Right hindlimb (tissue), 1 donor: ENCODE measurements at regions not wholly inside any gene's neighbourhood (a gene's known extent, or its start where the extent isn't known, plus 50 kb on each side); places are given as distances from the start of the nearest gene placed in this dataset.

Experiments used
- DNase-seq: peaks from one replicate; pipeline ENCODE4 v3.0.0-alpha.2; 2018

DNA sequence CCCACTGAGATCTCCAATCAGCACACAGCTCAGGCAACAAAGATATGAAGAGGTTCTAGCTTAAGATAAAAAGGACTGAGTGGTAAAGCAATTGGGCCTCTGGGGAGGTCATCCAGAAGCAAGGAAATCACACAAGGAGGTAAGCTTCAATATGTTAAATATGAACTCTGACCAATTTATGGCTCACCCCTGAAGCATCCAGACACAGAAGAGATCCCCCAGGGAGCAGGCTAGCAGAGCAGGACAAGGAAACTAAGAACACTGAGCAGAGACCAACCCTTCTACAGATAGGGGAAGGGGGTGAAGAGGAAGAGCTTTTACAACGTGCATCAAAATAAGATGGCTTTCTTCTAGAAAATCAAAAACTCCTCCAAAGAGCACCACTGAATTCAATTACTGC lies 616.2 kb downstream of the DNAH5 start:
- DNase-seq, result no peak

DNA sequence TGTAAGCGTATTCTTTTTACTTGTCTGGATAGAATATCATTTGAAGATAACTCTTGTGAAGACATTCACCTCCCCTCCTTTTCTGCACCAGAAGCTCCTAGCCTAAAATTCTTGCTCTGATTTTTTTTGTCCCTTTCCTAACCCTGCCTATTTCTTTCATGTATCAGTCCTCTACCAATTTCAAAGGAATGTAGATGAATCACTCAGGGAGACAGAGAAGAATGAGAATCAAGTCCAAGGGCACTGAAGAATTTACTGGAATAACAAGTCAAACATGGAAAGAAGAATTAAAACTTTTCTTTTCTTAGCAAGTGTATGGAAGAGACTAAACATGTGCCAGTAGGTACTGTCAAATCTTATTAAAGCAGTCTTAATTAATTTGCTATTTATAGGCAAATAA lies 618.7 kb downstream of the DNAH5 start:
- no peak for DNase-seq

DNA sequence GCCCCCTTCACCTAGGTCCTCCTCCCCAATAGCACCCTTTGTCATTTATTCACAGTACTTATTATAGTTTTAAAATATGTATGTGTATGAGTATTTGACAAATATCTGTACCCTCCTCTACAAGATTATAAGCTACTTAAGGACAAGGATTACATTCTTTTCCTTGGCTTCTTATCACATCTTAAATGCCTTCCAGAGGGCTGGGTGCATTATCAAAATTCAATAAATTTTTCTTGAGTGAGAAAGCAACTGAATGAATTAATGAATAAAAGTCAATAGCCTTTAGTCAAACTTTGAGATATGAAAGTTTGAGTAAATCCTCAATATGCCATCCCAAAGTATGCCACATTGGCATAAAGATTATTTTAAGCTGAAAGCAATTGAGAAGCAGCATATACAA lies 621.7 kb downstream of the DNAH5 start:
- no peak for DNase-seq

DNA sequence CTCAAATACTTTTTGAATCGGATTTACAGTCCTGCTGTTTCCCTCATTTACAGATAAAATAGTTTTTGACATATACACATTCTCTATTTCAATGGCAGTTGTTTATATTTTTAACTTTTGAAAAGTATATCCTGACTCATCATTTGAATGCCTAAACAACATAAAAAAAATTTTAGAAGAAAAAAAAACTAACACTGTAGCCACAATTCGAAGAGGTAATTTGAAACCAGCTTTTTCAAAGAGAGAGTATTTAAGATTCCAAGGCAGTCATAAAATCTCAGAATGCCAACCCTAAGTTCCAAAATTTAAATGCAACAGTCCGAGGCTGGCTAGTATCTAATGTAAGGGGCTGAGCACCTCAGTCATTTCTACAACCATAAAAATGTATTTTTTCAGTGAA lies 626.8 kb downstream of the DNAH5 start:
- DNase-seq, result no peak

DNA sequence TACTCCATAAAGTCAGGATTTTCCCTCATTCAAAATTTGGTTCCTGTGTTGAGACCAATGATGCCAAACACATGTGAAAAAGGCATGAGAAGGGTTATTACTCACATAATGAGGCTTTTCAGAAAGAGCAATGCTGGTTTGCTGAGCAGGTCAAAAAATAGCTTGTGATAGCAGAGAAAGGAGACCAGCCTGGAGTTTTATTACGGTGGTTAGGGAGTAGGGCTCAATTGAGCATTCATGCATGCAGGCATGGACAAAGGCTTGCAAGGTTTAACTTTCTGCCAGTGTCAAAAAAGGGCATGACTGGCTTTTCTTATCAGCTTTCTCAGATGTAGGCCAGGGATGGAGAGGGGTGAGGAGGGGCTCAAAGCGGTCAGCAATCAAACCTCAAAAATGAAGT lies 628.3 kb downstream of the DNAH5 start:
- DNase-seq, result no peak

DNA sequence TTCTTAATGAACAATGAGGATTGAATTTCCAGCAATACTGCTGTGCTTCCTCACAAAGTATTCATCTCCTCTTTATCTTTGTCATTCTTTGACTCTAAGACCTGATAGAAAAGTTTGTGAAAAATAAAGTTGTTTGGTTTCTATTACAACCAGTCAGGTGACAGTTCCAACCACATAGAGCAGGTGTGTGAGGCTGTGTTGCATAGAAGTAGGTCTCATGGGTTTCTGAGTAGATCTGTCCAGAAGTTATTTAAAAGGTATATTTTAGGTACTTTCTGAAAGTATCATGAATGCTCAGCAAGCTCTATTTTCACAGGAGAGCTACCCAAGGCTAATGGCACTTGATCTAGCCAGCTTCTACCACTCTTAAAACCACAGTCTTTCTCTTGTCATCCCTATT lies 637.0 kb downstream of the DNAH5 start:
- no peak for DNase-seq

DNA sequence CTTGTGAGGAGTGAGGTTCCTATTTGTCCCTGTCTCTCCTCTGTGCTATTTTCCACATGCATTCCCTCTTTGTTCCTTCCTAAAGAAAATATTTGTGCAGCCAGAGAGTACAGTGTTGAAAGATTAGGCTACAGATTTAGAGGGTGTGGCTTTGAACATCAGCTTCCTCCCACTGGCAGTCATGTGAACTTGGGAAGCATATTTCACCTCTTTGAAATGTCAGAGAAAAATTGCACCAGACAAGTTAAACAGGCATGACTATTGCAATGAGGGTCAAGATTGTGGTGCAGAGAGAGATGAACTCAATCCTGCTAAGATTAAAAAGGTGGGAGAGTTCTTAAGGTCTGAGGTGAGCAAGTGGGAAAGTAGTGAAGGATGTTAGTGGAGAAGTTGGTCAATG lies 641.0 kb downstream of the DNAH5 start:
- DNase-seq, result no peak

DNA sequence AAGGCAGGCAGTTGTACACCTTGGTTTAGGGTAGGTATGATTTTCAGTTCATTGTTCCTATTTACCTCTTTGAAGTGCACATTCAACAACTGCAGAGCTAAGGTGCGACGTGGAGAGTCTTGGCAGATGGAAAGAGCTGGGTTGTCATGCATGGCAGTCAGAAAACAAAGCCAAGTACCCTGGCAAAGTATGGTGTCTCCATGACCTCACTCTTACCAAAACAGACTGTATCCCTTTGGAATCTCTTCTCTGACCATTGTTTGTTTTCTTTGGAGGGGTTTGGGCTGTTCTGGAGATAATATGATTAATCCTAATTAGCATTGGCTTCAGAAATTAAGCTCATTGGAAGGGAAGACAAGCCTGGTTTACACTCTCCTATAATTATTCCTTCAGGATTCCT lies 665.7 kb downstream of the DNAH5 start:
- DNase-seq, result no peak

DNA sequence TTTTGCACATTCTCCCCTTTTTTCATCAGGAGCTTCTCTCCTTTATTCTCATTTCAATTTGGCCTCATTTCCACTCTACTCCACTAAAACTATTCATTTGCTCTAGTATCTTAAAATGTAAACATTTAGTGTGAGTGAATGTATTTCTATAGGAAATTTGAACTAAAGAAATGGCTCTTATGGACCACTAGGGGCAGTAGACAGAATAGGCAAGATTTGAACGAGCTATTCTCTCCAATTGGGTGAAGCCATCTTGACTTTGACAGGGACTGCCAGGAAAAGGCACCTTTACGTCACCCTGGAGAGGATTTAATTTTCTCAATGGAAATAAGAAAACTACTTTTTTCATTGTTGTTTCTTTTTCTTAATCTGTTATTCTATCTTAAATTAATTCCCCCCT lies 666.3 kb downstream of the DNAH5 start:
- no peak for DNase-seq

DNA sequence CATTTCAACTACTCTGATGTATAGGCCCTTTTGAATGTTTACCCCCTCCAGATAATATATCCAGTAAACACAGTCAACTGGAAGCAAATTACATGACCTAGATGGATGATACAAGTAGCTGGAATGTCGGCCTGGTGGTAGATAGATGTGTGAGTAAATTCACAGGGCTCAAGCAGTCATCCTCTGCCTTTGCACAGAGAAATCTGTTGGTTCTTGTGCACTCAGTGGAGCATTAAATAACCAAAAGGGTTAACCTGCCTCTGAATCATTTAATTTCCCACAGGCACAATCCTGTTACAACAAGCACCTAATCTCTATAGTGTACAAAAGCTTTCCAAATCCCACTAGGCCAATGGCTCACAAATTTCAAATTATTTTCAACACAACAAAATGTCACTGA lies 668.3 kb downstream of the DNAH5 start:
- no peak for DNase-seq

DNA sequence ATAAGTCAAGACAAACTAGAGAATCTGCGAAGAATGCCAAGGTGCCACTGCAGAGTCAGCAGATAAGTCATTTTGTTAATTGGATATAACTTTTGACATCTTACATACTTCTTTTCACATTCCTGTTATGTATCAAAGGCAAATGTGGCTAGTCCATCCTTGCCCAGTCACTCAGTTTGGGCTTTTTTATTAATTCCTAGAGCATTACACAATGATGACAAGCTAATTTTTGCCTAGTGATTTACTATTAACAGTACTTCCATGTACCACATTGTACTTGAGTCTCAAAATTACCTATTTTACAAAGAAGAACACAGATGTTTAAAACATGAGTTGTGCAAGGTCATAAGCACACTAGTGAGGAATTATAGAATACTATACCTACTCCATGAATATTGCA lies 680.8 kb downstream of the DNAH5 start:
- no peak for DNase-seq

DNA sequence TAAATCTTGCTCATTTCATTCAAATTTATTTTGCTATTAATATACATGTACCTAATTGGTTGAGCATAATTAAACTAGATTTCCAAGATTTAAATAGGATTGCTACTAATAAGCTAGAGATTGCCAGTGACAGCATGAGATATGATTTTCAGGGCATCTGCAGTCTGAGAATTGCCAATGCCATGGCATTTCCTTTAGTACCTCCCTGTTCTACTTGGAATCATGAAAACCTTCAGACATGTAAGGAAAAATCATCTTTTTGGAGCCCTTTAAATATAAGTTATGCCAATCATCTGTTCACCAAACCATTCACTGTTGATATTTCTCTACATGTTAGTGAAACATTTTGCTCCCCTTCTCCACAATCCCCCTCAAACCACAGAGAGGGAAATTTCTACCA lies 691.4 kb downstream of the DNAH5 start:
- no peak for DNase-seq

DNA sequence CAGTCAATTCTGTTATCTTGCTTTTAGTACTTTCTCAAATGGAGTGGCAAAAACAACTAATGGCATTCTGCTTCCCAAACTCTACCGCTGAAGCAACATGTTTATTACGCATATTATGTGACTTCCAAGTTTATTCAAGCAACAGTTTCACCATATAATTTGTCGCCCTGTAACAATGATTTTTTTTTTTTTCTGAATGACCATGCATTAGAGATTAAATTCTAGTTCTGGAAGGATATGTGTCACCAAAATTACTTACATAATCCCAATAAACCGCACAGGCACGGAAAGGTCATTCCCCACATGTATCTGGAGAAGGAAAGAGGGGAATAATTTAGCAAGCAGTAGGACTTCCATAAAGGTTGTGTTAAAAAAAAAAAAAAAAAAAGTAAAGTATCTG lies 691.8 kb downstream of the DNAH5 start:
- DNase-seq, result no peak

DNA sequence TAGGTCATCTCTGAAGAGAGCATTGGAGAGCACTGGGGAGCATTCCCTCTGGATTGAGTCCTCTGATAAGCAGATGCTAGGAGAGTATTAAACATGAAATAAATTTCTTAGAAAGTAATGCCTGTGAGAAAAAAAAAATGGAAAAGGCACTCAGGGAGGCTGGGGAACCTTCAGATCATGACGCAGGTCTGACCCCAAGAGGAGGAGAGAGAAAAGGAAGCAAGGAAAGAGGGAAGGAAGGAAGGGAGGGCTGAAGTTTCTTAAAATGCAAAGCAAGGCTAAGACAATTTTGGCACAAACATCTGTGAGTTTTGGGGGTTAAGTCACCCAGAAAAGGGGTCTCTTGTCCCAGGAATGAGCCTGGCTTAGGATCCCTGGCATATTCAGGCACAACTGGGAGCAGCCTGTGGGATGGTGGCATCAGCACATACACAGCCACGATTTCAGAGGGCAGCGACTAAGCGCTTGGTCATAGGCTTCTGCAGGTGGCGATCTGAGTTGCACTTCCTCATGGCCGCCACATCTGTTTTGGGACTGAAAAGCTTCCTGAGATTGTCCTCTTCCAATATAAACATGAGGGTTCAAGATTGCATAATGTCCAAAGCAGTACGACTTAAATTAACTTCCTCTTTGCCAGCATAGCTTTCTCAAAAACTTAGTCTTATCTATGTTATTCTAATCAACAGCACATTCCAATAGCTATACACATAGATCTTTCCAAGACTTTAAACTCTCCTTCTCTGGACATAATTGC lies 692.7 kb downstream of the DNAH5 start:
- DNase-seq, result no peak

DNA sequence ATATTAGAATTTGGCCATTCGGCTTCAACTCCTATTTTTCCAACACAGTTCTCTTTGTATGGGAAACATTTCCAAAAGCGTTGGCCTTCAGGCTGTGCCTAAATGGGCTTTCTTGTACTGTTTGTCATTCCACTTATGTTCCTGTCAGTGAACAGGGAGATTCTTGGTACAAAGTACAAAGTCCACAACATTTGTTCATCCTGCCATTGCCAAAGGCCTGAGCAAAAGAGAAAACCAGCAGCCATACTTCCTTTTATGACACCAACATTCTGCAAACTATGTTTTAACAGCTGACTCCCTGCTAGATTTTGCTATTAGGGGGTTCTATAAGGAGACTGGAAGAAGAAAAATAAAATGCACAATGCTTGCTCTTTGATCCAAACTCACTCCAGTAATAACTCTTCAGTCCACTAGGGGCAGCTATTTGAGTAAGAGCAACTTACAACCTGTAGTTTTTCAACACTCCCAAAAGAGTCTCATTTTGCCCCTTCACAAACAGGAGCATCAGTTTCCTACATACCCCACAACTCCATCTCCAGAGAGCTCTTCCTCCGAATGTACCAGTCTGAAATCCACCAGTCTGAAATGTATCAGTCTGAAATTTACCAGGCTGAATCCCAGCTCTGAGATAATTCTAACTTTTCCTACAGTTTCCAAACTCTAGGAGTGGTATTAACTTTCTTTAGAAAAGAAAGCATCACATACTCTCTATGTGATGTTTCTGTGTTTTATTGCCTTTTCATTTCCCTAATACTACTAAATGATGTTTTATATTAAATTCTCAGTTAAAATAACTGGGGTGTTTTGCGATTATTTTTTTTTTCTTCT lies 693.8 kb downstream of the DNAH5 start:
- DNase-seq, result no peak

DNA sequence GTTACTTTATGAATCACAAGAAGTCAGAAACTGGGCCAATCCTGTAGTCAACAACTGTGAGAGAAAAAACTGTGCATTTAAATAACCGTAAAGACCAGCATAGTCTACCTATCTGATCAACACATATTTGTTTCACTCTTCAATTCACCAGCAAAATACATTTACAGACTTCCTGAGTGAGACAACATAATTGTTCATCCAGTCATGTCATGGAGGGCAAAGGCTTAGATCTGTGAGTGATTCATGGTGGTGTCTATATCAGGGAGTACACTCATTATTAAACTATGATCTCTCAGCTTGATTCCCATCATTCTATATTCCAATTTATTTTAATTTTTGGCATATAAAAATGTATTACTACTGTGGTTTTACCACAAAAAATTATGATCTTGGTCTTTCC lies 694.6 kb downstream of the DNAH5 start:
- DNase-seq, result no peak

DNA sequence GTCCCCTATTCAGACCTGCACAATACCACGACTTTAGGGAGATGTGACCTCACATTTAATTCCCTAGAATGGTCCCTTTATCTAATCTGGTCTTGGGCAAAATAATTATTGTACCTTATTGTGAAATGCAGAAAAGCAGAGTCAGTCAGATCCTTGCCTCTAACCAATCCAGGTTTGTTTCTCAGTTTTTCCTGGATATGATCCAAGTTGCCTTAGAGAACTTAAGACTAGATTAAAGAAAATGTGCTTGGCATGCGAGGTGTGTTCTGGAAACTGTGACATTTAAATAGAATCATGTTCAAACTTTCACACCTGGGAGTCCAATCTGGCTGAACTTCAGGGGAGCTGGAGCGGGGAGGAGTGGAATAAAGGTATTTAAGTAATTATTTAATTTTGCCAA lies 696.2 kb downstream of the DNAH5 start:
- no peak for DNase-seq

DNA sequence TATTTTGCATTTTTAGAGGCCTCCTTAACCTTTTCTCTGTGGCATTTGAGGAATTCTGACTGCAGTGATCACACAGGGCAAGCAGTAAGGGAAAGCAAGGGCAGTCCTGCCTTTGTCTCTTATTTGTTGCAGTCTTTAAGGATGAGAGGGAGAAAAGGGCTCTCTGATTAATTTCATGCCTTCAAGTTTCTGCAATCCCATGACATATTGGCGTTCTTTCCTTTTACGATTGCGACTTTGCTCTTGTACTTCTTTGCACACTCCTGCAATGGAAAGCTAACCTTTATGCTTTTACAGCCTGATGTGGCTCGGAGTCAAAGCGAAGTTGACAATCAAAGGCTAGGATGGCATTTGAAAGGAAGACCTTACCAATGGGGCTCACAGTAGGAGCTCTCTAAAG lies 698.4 kb downstream of the DNAH5 start:
- no peak for DNase-seq

DNA sequence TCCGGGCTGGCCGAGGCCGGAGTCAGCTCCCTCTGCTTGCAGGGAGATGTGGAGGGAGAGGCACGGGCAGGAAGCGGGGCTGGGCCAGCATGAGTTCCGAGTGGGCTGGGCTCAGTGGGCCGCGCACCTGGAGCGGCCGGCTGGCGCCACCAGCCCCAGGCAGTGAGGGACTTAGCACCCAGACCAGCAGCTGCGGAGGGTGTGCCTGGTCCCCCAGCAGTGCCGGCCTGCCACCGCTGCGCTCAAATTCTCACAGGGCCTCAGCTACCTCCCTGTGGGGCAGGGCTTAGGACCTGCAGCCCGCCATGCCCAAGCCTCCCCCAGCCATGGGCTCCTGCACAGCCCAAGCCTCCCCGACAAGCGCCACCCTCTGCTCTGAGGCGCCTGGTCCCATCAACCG lies 700.3 kb downstream of the DNAH5 start:
- no peak for DNase-seq

DNA sequence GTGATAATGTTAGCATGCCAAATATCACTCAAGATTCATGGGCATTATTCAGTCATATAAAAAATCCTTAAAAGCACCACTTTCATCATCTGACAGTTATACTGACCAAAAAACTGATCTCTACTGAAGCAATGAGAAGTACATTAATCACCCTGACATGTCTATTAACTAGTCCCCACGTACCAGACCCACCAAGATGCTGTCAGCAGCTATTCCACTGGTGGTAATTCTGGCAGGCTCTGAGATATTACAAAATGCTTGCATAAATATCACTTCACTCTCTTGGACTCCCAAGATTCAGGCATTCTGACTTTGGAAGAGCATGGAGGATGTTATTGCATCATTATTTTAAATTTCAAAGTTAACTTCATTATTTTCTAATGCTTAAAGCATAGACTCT lies 717.0 kb downstream of the DNAH5 start:
- DNase-seq, result no peak

DNA sequence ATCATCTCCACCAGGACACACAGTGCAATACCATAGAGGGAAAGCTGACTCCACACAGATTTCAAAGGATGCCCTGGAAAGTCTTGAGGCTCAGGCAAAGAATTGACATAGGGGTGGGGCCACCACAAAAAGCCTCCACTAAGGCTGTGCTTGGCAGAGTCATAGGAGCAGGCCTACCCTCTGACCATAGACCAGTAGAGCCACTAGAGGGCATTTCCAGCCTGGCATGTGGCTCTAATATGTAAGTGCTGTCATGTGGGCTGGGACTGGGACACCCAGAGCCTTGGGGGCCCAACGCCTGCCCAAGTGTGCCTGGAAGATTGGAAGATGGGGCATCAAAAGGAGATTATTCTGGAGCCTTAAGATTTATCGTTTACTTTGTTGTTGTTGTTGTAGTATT lies 726.0 kb downstream of the DNAH5 start:
- DNase-seq, result no peak

DNA sequence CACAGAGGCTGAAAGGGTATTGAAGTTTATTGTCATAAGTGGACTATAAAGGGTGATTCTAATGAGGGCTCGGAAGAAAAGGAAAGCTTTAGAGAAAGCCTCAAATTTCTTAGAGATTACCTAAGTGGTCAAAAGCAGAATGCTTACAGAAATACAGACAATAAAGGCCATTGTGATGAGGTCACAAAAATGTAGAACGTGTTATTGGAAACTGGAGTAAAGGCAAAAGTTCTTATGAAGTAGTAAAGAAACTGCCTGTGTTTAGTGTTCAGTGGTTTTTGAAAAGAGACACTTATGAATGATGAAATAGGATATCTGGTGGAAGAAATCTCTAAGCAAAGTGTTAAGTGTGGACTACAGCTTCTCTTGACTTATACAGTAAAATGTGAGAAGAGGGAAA lies 726.9 kb downstream of the DNAH5 start:
- DNase-seq, result no peak

DNA sequence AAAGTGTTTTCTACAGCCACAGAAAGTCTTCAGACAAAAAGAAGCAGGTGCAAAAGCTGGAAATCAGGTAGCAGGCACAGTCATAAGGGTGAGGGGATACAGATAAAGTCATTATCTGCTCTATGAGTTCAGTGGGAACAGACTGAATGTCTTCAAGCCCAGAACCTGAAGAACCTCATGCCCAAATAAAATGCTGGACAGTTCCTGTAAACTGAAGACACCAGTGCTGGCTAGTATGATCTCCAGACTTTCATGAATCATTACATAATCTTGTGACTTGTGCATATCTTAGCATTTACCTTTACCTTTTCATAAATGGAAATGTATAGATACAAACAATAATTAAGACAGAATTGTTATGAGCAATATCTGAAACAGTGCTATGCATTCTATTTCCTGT lies 728.7 kb downstream of the DNAH5 start:
- DNase-seq, result no peak

DNA sequence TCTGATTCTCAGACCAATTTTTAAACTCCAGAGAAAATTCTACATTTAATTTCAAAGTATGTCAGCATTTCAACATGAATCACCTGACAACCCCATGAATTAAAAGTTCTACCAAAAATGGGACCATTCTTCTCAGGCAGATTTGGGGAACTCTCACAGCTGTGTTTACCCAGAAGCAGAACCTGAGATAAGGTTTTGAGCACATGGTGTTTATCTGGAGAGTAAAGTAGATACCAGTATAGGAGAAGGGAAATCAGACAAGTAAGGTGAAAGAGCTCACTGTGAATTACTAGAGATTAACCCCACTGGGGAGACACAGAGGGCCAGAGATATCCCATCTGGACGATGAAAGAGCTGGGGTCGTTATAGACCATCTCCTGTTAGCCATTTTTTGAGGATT lies 729.1 kb downstream of the DNAH5 start:
- DNase-seq, result no peak

DNA sequence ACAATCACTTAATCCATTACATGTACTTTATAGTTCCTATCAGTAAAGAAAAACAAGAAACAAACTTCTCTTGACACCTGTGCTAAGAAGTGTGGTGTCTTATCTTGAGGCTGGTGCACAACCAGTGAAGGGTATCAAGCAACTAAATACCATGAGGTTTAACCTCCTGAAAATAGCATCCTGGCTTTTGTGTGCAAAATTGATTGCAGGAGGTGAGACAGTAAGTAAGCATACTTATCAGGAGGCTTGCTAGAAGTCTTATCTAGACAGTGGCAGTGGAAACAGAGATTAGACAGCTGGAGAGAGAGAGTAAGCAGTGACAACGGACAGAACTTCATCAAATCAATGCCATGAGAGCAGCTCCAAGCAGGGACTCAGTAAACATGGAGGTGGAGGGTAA lies 730.3 kb downstream of the DNAH5 start:
- no peak for DNase-seq
